ENCODE measurements at regions not wholly inside any gene's neighbourhood (a gene's known extent, or its start where the extent isn't known, plus 50 kb on each side); places are given as distances from the start of the nearest gene placed in this dataset.
"Not testable (repeated sequence)": the region's sequence is repeated elsewhere in the genome, so short reads cannot be mapped to it uniquely, and the experiment has no call there.

GRCh38 chr1:121471523-121471922 is 286.7 kb downstream of the SRGAP2C start:
- no peaks in the 10 kb centered on the region for H3K4me1 ChIP-seq (ENCODE audit: control insufficient read depth, insufficient read depth, low read length)
- DNase-seq (no peak), ATAC-seq (no peak)
- 5% methylated on average over 1 of the region's 1 CpG for WGBS
- no peak overlapping the region for H3K27ac ChIP-seq (ENCODE audit: low read length)
- no peaks in the 10 kb centered on the region for H3K9me3 ChIP-seq (ENCODE audit: control insufficient read depth, low read length)
- H3K27me3 ChIP-seq (ENCODE audit: control insufficient read depth, insufficient read depth): no peaks in the 10 kb centered on the region
- no peak overlapping the region for H3K4me3 ChIP-seq (ENCODE audit: low read length)
- intact Hi-C loops (cut with DNase I): no loop called here

DNA sequence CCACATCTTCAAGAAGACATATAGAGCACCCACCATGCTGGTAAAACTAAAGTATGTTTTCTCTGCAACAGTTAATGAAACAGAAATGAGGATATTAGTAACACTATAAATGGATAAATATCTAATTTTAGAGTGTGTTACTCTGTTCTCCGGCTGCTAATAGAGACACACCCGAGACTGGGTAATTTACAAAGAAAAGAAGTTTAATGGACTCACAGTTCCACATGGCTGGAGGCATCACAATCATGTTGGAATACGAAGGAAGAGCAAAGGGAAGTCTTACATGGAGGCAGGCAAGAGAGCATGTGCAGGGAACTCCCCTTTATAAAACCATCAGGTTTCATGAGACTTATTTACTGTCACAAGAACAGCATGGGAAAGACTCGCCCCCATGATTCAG is 287.2 kb downstream of the SRGAP2C start:
- Histone ChIP-seq H3K27ac (ENCODE audit: low read length) (no peak overlapping the region), H3K27me3 (ENCODE audit: control insufficient read depth, insufficient read depth) (no peaks in the 10 kb centered on the region), H3K4me3 (ENCODE audit: low read length) (no peak overlapping the region), H3K4me1 (ENCODE audit: control insufficient read depth, insufficient read depth, low read length) (no peaks in the 10 kb centered on the region), H3K9me3 (ENCODE audit: control insufficient read depth, low read length) (no peaks in the 10 kb centered on the region)
- DNase-seq (no peak), ATAC-seq (no peak)
- 65% methylated on average over 4 of the region's 4 CpGs for WGBS
- intact Hi-C loops (cut with DNase I): no loop called here

DNA sequence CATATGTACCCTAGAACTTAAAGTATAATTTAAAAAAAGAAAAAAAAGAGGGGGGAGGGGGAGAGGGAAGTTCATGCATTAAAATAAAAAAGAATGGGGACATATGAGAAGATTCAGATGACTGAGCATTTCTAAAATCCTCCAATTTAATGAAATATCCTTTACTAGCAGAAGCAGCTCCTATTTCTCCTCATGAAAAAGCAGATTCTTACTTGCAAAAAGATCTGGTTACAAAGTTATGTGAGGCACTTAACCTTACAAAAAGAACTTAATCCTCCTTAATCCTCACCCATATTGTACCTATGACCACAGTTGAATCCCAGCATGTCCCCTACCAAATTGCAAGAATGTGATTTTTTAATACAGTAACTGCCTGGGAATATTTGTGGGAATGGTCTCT is 298.5 kb downstream of the SRGAP2C start:
- intact Hi-C loops (cut with DNase I): no loop called here
- Histone ChIP-seq H3K4me3 (ENCODE audit: low read length) (no peak overlapping the region), H3K9me3 (ENCODE audit: control insufficient read depth, low read length) (no peaks in the 10 kb centered on the region), H3K27me3 (ENCODE audit: control insufficient read depth, insufficient read depth) (no peaks in the 10 kb centered on the region), H3K4me1 (ENCODE audit: control insufficient read depth, insufficient read depth, low read length) (no peaks in the 10 kb centered on the region), H3K27ac (ENCODE audit: low read length) (no peak overlapping the region)
- ATAC-seq: no peak
- DNase-seq: no peak

DNA sequence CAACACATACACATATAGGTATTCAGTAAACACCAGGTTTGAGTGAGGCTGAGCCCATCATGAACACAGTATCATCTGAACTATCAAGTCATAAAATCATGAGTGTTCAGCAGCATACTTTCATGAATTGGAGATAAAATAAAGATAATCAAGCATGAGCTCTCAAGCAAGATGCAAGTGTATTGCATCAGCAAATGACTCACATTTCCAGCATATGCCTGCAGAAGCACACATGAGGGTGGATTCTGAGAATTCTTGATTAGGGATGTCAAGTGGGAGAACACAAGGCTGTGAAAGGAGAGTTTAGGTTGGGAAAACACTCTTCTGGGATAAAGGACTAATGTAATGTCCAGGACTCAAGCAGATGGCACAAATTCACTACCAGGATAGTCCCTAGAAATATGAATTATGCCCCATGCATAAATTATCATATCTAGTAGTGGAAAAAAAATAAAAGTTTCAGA is 299.2 kb downstream of the SRGAP2C start:
- intact Hi-C loops (cut with DNase I): no loop called here
- H3K27me3 ChIP-seq (ENCODE audit: control insufficient read depth, insufficient read depth): no peaks in the 10 kb centered on the region
- no peak overlapping the region for H3K4me3 ChIP-seq (ENCODE audit: low read length)
- H3K27ac ChIP-seq (ENCODE audit: low read length): no peak overlapping the region
- no peaks in the 10 kb centered on the region for H3K9me3 ChIP-seq (ENCODE audit: control insufficient read depth, low read length)
- ATAC-seq (no peak), DNase-seq (no peak)
- H3K4me1 ChIP-seq (ENCODE audit: control insufficient read depth, insufficient read depth, low read length): no peaks in the 10 kb centered on the region

DNA sequence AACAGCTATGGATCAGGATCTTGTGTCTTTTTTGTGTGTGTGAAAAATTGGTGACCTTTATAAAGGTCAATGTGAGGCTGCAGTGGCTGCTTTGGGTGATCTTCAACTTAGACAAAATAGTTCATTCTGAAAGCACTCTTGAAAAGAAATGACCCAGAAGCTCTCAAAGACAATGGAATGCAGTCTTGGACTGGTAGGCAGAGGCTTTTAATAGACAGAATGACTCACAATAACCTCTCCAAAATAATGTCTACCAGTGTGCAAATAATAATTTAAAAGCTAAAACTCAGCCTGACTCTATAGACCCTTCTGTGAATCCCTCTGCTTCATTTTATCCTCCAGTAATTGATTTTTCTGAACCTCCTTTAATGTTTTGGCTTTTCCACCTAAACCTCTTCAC is 310.0 kb downstream of the SRGAP2C start:
- H3K4me3 ChIP-seq (ENCODE audit: low read length); H3K27ac ChIP-seq (ENCODE audit: low read length); H3K4me1 ChIP-seq (ENCODE audit: control insufficient read depth, insufficient read depth, low read length); DNase-seq; H3K9me3 ChIP-seq (ENCODE audit: control insufficient read depth, low read length); ATAC-seq; intact Hi-C loops (cut with DNase I); H3K27me3 ChIP-seq (ENCODE audit: control insufficient read depth, insufficient read depth): not testable (repeated sequence)

DNA sequence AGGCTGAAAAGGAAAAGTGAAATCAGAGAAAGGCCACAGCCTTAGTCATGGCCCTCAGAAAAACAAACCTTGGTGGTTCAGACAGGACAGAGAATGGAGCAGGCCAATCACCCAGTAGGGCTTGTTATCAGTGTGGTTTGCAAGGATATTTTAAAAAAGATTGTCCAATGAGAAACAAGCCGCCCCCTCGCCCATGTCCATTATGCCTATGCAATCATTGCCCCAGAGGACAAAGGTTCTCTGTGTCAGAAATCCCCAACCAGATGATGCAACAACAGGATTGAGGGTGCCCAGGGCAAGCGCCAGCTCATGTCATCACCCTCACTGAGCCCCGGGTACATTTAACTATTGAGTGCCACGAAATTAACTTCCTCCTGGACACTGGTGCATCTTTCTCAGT is 326.7 kb downstream of the SRGAP2C start:
- H3K4me1 ChIP-seq (ENCODE audit: control insufficient read depth, insufficient read depth, low read length); H3K27ac ChIP-seq (ENCODE audit: low read length); H3K9me3 ChIP-seq (ENCODE audit: control insufficient read depth, low read length); DNase-seq; H3K4me3 ChIP-seq (ENCODE audit: low read length); ATAC-seq; H3K27me3 ChIP-seq (ENCODE audit: control insufficient read depth, insufficient read depth); intact Hi-C loops (cut with DNase I): not testable (repeated sequence)
- WGBS: 55% methylated on average over 5 of the region's 5 CpGs

DNA sequence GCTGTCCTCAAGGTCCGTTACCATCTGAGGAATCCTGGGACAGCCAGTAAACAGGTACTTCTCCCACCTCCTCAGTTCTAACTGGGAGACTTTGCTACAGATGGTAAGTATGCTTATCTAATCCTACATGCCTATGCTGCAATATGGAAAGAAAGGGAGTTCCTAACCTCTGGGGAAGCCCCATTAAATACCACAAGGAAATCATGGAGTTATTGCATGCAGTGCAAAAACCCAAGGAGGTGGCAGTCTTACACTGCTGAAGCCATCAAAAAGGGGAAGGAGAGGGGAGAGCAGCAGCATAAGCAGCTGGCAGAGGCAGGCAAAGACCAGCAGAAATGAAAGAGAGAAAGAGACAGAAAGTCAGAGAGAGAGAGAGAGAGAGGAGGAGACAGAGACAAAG is 327.1 kb downstream of the SRGAP2C start:
- intact Hi-C loops (cut with DNase I); H3K4me3 ChIP-seq (ENCODE audit: low read length); H3K27ac ChIP-seq (ENCODE audit: low read length); H3K9me3 ChIP-seq (ENCODE audit: control insufficient read depth, low read length); DNase-seq; H3K27me3 ChIP-seq (ENCODE audit: control insufficient read depth, insufficient read depth); ATAC-seq; H3K4me1 ChIP-seq (ENCODE audit: control insufficient read depth, insufficient read depth, low read length): not testable (repeated sequence)
- 68% methylated on average over 1 of the region's 1 CpG for WGBS

GRCh38 chr1:121515235-121515634 is 330.5 kb downstream of the SRGAP2C start:
- H3K27ac ChIP-seq (ENCODE audit: low read length): no peak overlapping the region
- no peaks in the 10 kb centered on the region for H3K27me3 ChIP-seq (ENCODE audit: control insufficient read depth, insufficient read depth)
- WGBS: 91% methylated on average over 2 of the region's 2 CpGs

GRCh38 chr1:121516234-121516967 is 331.6 kb downstream of the SRGAP2C start:
- 75% methylated on average over 8 of the region's 8 CpGs for WGBS
- no peak for ATAC-seq
- Histone ChIP-seq H3K9me3 (ENCODE audit: control insufficient read depth, low read length) (no peaks in the 10 kb centered on the region), H3K27me3 (ENCODE audit: control insufficient read depth, insufficient read depth) (no peaks in the 10 kb centered on the region), H3K4me1 (ENCODE audit: control insufficient read depth, insufficient read depth, low read length) (no peaks in the 10 kb centered on the region), H3K4me3 (ENCODE audit: low read length) (no peak overlapping the region), H3K27ac (ENCODE audit: low read length) (no peak overlapping the region)
- intact Hi-C loops (cut with DNase I): no loop called here
- peak; percentile 36 to 69 (median 65) for DNase-seq

More at GRCh38 chr1:121515235-121515634, 330.5 kb downstream of the SRGAP2C start:
- ATAC-seq (no peak), DNase-seq (no peak)
- Histone ChIP-seq H3K9me3 (ENCODE audit: control insufficient read depth, low read length) (no peaks in the 10 kb centered on the region), H3K4me1 (ENCODE audit: control insufficient read depth, insufficient read depth, low read length) (no peaks in the 10 kb centered on the region), H3K4me3 (ENCODE audit: low read length) (no peak overlapping the region)
- intact Hi-C loops (cut with DNase I): no loop called here

- intact Hi-C loops (cut with DNase I): no loop called here
- ATAC-seq (no peak), DNase-seq (no peak)
- H3K27ac ChIP-seq (ENCODE audit: low read length): no peak overlapping the region
- H3K4me1 ChIP-seq (ENCODE audit: control insufficient read depth, insufficient read depth, low read length): no peaks in the 10 kb centered on the region
- WGBS: 78% methylated on average over 9 of the region's 9 CpGs
- no peak overlapping the region for H3K4me3 ChIP-seq (ENCODE audit: low read length)
- no peaks in the 10 kb centered on the region for H3K9me3 ChIP-seq (ENCODE audit: control insufficient read depth, low read length)
- no peaks in the 10 kb centered on the region for H3K27me3 ChIP-seq (ENCODE audit: control insufficient read depth, insufficient read depth)
Observed at GRCh38 chr1:121517586-121518230, 332.9 kb downstream of the SRGAP2C start.

GRCh38 chr1:121518726-121519041 is 333.9 kb downstream of the SRGAP2C start:
- 15% methylated on average over 8 of the region's 8 CpGs for WGBS
- Histone ChIP-seq H3K9me3 (ENCODE audit: control insufficient read depth, low read length) (no peaks in the 10 kb centered on the region), H3K4me3 (ENCODE audit: low read length) (peak overlapping the region; percentile 32), H3K27me3 (ENCODE audit: control insufficient read depth, insufficient read depth) (no peaks in the 10 kb centered on the region), H3K4me1 (ENCODE audit: control insufficient read depth, insufficient read depth, low read length) (no peaks in the 10 kb centered on the region), H3K27ac (ENCODE audit: low read length) (no peak overlapping the region)
- no peak for DNase-seq
- intact Hi-C loops (cut with DNase I): no loop called here
- no peak for ATAC-seq

All from right cardiac atrium (tissue), 5 donors.